Cardiac fibroblast (primary cell): ENCODE measurements at regions not wholly inside any gene's neighbourhood (a gene's known extent, or its start where the extent isn't known, plus 50 kb on each side); places are given as distances from the start of the nearest gene placed in this dataset.

ENCODE experiments used
- DNase-seq, 2 donors: peaks; one replicate each; pipeline versions ENCODE4 v3.0.0 to v3.0.0-alpha.2; 2010; ENCODE audit warnings: low read depth in 2 of 2
- H3K4me3 ChIP-seq, 2 donors: replicated peaks in 1 of 2; 1 replicate in 1 of 2; 2 replicates in 1 of 2; pipeline ENCODE4 v1.5.1; 2011; ENCODE audit warnings: low read depth in 2 of 2, low read length in 2 of 2, mild to moderate bottlenecking in 2 of 2, moderate library complexity in 1 of 2
- TF ChIP-seq, protein P1 (sequence below): IDR thresholded peaks from one replicate; pipeline ENCODE4 v1.5.1; 2011; ENCODE audit warnings: low read depth, mild to moderate bottlenecking, low read length, inconsistent platforms

DNA sequence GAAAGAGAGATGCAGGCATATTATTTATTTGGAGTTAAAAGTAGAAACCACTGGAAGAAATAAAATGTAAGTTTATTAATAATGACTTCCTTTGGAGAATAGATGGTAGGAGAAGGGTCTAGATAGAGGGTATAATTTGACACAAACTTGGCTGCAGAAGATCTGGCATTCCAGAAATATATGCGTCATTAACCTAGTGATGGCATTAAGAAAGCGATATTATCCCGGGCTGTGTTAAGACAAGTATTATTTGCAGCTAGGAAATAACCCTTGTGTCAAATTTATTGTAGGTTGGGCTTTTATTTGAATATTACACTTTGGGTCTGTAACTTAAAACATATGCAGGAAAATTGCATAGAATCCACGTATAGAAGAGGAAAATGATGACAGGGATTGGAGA lies 389.5 kb downstream of the MTX2 start:
- TF ChIP-seq, protein P1, sequence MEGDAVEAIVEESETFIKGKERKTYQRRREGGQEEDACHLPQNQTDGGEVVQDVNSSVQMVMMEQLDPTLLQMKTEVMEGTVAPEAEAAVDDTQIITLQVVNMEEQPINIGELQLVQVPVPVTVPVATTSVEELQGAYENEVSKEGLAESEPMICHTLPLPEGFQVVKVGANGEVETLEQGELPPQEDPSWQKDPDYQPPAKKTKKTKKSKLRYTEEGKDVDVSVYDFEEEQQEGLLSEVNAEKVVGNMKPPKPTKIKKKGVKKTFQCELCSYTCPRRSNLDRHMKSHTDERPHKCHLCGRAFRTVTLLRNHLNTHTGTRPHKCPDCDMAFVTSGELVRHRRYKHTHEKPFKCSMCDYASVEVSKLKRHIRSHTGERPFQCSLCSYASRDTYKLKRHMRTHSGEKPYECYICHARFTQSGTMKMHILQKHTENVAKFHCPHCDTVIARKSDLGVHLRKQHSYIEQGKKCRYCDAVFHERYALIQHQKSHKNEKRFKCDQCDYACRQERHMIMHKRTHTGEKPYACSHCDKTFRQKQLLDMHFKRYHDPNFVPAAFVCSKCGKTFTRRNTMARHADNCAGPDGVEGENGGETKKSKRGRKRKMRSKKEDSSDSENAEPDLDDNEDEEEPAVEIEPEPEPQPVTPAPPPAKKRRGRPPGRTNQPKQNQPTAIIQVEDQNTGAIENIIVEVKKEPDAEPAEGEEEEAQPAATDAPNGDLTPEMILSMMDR = no peak
- DNase-seq = no peak
- H3K4me3 ChIP-seq = no peak overlapping the region

DNA sequence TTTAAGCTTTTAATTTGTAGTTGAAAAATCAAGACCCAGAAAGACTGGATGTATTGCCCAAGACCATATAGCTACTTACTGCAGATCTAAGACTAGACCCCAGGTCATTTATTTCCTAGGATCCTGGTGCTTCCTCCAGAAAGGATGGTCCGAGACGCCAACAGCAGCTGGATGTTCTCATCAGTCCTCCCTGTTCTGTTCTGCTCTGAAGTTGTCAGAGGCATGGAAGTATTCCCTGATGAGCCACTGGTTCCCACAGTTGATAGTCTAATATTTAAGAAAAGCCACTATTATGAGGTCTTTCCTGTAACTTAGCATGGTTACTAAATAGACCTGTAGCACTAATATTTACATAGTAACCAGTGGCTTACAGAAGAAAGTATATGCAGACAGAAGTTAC lies 393.5 kb downstream of the MTX2 start:
- no peak overlapping the region for H3K4me3 ChIP-seq
- TF ChIP-seq, protein P1 = no peak
- no peak for DNase-seq

DNA sequence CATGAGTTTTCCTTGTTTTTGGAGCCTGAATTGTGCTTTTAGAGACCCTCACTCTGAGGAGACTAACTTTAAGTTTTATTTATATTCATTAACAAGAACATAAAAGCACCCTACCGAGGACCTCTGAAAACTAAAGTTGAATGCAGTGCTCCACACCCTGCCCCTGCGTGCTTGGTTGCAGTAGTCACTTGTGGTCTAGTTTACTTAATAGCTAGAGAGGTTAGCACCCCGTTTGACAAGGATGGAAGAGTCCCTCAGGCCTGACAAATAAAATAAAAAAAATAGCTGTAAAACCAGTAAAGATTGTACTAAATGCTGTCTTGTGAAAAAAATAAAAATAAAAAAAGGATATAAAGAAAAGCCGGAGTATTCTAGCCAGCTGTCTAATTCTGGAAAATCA lies 395.2 kb downstream of the MTX2 start:
- H3K4me3 ChIP-seq = no peak overlapping the region
- TF ChIP-seq, protein P1 = no peak
- DNase-seq = no peak

DNA sequence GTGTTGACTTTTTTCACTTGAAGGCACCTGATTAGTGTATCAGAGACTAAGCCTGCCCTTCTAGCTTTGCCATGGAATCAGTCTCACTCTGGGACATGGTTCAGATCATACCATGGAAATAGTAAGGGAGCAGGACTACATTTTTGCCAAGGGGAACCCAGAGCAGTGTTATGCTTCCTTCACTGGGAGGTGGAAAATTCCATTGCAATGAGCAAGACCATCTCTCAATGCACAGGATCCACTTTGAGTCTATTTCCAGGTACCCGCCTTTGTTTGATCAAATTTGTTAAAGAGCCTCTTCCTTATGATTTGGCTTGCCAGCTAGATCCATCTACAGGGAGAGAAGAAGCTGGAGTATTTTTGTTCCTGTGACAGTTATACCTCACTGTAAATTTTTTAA lies 395.8 kb downstream of the MTX2 start:
- no peak overlapping the region for H3K4me3 ChIP-seq
- TF ChIP-seq, protein P1 = no peak

DNA sequence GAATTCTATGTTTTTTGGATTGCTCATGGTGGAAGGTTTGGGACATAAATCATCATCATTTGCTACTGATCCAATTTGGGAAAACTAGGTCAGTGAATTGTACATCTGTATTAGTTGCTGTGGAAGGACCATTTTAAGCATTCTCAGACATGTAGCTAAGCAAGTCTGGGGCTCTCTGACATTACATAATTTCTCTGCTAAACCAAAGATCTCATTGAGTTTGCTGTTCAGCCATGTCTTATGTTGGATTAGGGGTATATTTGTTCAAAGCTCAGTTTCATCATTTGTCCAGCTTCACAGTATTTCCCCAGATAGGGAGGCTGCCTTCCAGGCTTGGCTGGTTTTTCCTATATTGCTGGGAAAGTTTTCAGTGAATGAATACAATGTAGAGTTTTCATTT lies 399.7 kb downstream of the MTX2 start:
- TF ChIP-seq, protein P1 = no peak
- no peak for DNase-seq
- H3K4me3 ChIP-seq = no peak overlapping the region

More for the DNA sequence above, 395.8 kb downstream of the MTX2 start:
- DNase-seq = no peak

DNA sequence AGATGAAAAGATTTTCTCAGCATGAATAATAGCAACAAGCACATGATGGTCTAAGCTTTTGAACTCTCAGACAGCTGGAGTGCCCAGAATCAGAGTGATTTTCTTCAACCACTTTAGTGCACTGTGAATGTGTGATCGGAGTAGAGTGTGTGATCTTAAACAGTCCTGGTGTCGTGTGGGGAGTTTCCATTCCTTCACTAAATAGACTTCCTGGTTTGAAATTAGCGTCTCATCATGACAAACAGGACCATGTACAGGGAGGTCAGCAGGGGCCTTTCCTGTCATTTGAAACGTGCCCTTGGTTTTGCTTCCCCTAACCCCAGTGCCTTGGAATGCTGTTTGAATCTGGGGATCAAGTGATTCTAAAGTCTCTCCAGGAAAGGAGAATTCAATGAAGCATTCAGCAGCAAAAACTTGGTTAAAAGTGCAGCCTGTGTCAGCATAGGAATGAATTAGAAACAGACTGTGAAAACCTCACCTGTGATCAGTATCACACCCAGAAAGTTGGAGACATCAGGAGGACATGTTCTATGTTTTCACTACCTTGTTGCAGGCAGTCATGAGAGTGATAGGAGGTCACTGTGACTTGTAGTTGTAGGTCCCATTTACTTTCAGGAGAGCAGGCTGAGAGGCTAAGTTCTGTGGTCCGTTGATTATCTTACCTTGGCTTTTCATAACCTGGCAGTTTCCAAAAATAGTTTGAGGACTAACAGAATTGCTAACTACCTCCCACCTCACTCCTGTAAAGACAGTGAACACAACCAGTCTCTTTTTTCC lies 400.3 kb downstream of the MTX2 start:
- no peak overlapping the region for H3K4me3 ChIP-seq
- TF ChIP-seq, protein P1 = no peak
- no peak for DNase-seq

DNA sequence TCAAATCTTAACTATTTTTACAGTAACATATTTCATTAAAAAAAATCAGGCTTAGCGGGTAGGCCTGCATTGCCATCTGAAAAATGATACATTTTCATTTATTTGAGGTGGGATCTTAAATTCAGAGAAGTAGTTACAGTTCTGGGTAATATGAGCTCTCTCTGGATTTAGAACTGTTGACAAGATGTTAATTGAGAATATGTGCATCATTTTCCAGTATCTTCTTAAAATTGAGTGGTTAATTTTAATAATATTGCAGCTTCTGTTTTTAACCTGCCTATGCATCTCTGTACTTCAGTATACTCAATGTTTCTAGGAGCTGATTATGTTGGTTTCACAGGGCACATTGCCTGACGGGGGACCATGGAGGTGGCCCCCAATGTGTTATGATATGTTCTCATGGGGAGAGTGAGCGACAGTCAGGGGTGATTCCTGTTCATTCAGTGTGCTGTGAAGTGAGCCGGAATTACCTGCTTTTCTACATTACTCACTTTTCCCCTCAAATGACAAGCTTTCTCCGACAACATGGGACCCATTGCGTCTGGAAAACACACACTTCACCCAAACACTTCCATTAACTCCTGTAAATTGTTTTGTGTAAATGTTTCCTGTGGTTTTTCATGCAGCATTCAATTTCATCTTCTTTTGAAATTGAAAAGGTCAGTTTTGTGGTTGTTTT lies 406.2 kb downstream of the MTX2 start:
- TF ChIP-seq, protein P1 = no peak
- H3K4me3 ChIP-seq = no peak overlapping the region
- no peak for DNase-seq
